H4 (cell line): ENCODE measurements at regions not wholly inside any gene's neighbourhood (a gene's known extent, or its start where the extent isn't known, plus 50 kb on each side); places are given as distances from the start of the nearest gene placed in this dataset.

Source experiments
- DNase-seq: peaks from one replicate; pipeline ENCODE4 v3.0.0-alpha.2; 2015; ENCODE audit warnings: low spot score

DNA sequence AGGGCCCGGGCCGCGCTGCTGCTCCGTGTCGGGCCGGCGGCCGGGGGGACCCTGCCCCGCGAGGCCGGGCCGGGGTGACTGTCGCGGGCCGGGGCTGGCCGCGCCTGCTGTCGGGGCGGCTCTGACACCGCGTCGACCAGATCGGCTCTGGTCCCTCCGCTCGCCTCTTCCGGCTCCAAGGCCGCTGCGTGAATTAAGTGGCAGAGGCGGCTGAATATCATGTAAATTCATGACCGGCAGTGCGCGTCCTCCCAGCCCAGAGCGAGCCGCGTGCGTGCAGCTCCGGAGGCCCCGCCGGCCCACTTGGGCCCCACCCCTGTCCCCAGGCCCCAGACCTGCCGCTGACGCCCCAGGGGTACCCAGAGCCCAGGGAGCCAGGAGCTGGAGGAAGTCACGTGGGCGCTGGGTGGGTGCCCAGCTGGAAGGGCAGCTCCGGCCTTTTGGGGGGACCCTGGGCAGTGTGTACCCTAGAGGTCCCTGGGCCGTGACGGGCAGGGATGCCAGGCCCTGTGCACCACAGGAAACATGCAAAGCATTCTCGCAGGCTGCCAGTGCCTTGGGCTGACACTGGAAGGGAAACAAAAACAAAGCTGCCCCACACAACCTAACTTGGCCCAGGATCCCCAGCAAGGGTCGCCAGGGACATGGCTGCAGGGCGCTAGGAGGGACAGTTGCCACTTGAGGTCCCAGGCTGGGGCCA lies 584.0 kb upstream of the MKI67 start:
- no peak for DNase-seq

GRCh38 chr10:128710798-128711183 lies 584.6 kb upstream of the MKI67 start:
- DNase-seq = no peak

- no peak for DNase-seq
Observed at GRCh38 chr10:128711806-128712205, 585.6 kb upstream of the MKI67 start.

- no peak for DNase-seq
Observed at GRCh38 chr10:128712661-128713400, 586.6 kb upstream of the MKI67 start.

GRCh38 chr10:128713471-128713870 lies 587.2 kb upstream of the MKI67 start:
- DNase-seq = no peak

DNA sequence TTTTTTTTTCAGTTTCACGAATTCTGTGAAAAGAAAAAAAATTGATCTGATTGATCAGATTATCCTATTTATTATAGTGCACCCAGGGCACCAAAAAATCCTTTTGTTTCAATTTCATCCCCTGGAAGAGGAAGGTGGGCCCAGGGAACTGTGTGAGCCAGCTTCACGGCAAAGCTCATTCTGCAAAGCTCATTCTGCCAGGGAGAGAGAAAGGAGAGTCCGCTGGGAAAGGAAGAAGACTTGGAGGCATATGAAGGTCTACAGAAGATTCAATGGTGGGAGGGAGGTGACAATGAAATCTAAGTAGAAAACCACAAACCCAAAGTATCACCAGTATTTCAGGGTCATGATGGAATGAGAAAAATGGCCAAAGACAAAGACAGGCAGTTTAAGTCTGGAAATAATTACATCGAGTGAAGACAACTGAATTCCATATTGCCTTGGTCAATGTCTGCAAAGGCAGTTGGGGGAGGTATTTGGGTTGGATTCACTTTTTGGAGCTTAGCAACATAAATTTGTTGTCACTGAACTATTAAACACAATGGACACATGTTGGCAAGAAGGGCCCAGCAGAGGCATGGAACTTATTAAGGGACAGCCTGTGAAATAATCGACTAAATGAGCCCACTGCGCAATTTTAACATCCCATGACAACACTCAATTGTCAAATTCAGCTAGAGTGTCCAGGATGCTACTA lies 587.8 kb upstream of the MKI67 start:
- no peak for DNase-seq

DNA sequence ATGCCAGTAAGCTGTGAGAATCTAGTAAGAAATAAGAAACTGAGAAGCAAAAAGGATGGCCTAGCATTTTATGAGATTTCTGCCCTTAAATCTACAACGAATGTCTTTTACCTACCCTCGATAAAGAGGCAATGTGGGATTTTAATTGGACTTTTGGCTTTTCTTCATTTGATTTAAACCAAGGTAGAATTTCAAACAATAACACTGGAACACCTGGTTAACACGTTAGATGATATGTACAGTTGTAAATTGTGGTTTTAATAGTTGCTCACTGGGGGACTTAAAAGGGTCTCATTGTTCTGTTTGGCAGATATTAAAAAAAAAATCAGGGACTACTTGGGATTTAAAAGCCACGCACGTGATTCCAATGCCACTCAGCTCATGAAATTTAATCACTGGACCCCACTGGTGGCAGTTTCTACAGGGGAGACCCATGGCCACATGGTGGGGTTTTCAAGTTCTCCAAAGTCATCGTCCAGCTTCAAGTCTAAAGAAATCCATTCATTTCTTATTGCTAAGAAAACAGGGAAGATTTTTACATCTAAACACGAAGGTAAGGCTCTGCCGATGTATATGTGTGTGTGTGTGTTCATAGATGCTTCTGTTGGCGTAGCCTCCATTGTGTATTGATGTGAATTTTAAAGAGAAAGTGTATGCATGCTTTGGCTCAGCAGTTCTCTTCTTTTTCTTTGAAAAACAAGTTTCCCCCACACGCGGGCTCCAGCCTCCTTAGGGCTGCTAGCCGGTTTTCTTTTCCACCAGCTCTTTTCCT lies 588.6 kb upstream of the MKI67 start:
- DNase-seq = no peak

DNA sequence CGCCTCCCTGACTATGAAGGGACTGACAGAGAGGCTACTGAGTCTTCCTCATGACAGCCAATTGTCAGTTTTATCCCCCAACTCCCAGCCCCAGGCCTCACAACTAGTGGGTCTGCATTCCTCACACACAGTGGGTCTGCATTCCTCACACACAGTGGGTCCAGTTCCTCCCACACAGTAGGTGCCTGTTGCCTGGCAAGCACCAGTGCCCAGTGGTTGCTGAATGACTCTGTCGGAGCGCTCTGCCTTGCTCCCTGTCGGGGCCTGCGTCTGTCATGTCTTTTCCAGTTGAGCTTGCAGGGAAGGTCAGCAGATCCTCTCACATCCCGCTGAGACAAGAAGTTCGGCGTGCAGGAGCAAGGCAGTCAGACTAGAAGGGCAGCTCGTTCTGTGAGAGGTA lies 590.0 kb upstream of the MKI67 start:
- DNase-seq = no peak

- DNase-seq = no peak
Observed at GRCh38 chr10:128721963-128722445, 595.8 kb upstream of the MKI67 start.

DNA sequence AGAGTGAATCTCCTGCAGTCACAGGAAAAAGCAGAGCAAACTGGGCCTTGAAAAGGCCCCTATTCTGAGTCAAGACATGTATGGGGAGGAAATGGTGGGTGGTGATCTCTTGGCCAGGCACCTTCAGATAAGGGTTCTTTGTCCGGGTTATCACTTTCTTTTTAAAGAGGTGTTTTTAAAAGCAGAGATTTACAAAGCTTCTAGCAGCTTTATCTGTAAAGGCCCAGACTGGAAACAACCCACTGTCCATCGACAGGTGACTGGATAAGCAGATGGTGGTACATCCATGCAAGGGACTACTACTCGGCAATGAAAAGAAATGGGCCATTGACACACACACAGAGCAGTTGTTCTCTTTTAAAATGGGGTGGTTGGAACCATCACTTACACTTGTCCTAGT lies 596.7 kb upstream of the MKI67 start:
- DNase-seq = no peak

DNA sequence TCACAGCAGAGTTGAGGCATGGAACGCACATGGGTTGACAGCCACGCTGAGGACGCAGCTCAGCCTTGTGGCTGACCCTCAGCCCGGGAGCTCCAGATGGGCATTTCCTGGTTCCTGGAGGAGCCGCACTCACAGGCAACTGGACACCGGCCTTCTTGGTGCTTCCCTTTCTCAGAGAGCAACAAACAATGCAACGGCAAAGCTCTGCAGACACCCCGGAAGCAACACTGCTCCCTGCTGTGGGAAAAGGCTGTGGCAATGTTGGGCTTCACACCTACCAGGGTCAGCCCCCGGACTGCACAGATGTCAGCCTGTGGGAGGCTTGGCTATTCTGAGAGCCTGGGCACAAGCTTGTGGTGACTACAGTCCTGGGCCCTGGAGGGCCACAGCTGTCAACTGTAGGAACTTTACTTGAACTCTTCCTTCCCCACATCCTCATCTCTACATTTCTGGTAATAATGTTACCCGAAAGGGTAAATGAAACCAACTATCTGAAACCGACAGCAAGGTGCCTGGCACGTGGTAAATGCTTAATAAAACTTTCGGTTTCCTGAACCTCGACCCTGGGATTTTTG lies 597.5 kb upstream of the MKI67 start:
- DNase-seq = no peak

GRCh38 chr10:128725531-128725930 lies 599.3 kb upstream of the MKI67 start:
- DNase-seq = no peak

DNA sequence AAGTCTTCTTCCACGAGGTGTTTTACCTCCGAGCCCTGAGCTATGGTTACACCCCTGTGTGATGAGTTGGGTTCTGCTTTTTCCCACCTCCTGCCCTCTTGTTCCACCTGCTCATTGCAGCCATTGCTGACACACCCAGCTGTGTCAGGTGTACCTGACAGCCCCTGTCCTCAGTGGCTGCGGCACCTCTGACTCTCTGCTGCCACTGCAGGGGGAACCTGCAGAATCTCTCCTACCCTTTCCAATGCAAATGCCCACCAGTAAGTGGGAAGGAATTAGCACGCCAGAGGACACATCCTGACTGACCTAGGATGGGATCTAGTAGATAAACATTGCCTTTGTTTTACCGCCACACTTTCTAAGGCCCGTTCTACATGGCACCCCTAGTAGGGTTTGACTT lies 600.9 kb upstream of the MKI67 start:
- no peak for DNase-seq

- DNase-seq = no peak
Observed at GRCh38 chr10:128729910-128730420, 603.7 kb upstream of the MKI67 start.

DNA sequence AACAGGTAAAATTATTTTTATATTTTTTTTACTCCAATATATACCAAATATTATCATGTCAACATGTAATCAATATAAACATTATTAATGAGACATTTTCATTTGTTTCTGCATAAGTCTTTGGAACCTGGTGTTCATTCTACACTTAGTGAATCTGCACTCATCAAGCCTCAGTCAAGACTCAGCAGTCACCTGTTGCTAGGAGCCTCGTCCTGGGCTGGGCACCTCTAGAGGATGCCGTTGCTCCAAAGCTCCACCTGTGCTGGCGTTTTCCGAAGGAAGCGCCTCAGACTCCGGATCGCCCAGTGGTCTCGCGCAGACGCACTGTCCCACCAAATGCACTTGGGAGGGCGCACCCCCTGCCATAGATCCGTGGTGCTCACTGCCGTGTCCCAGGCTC lies 604.7 kb upstream of the MKI67 start:
- no peak for DNase-seq

GRCh38 chr10:128734161-128734560 lies 607.9 kb upstream of the MKI67 start:
- no peak for DNase-seq

- no peak for DNase-seq
Observed at GRCh38 chr10:128734734-128735133, 608.5 kb upstream of the MKI67 start.

GRCh38 chr10:128735996-128736395 lies 609.8 kb upstream of the MKI67 start:
- DNase-seq = no peak

DNA sequence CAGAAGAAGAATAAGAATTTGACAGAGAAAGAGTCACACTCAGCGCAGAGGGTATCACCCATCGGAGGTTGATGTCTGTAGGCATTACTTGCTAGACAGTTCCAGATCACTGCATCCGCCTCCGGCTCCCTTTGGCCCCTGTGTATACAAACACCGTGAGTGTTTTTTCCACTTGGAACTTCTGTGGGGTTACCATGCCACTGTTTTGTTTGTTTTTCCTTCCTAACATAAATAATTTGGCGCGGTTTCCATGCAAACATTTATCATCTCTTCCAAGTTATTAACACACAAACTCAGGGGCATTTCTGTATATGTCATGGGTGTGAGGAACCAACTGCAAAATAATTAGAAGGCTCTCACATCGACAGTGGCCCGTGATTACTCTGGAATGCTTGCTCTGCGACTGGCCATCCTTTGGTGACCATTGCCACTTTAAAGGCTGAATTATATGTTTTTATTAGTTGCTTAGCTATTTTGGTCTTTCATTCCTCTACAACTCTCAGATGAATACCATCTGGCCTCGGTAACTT lies 612.2 kb upstream of the MKI67 start:
- no peak for DNase-seq

DNA sequence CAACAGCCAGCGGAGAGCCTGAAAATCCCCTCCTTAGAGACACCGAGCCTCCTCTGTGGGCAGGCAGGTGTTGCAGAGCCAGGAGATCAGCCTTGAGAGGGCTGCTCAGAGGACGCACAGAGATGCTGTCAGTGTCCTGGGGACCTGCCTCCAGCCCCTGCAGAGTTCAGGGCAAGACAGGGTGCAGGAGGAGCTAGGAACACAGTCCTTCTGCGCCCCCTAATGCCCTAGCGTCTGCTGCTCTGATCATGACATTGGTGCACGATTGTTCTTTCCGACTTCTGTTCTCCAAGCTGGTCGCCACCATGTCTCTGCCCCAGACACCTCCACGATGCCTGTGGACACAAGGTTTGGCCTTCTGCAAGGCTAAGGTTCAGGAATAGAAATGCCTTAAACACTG lies 613.7 kb upstream of the MKI67 start:
- no peak for DNase-seq

DNA sequence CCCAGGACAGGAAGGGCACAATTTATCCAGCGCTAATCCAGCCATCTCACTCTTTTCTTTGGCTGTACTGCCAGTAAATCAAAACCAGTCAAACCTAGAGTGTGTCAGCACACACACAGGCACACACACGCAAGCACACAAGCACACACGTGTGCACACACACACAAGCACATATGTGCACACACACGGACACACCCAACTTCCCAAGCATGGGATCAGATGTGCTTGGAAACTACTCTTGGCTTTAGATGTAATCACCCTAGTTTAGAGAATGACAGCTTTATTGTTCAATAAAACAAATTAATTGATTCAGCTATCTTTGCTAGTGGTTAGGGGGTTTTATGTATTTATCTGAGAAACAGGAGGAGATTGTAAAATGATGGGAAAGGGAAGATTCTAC lies 615.0 kb upstream of the MKI67 start:
- DNase-seq = no peak
